Testis (tissue), 2 donors: ENCODE measurements at regions not wholly inside any gene's neighbourhood (a gene's known extent, or its start where the extent isn't known, plus 50 kb on each side); places are given as distances from the start of the nearest gene placed in this dataset.

Source experiments
- DNase-seq: peaks from one replicate; pipeline ENCODE4 v3.0.0-alpha.2; 2019
- H3K27ac ChIP-seq, 2 donors: fragments of 200-600 bp; sonication (generic); one replicate each; pipeline ENCODE4 v1.5.1; 2019
- H3K27me3 ChIP-seq: fragments of 200-600 bp; sonication (generic); one replicate; pipeline ENCODE4 v1.5.1; 2019
- H3K36me3 ChIP-seq: fragments of 200-600 bp; sonication (generic); one replicate; pipeline ENCODE4 v1.5.1; 2017; ENCODE audit warnings: low read depth; ENCODE audit errors: missing control alignments
- H3K4me1 ChIP-seq: fragments of 200-600 bp; sonication (generic); one replicate; pipeline ENCODE4 v1.5.1; 2019
- H3K4me3 ChIP-seq, 2 donors: fragments of 200-600 bp; sonication (generic); one replicate each; pipeline ENCODE4 v1.5.1; 2017 to 2019
- H3K9me3 ChIP-seq: fragments of 200-600 bp; sonication (generic); one replicate; pipeline ENCODE4 v1.5.1; 2017
- CTCF ChIP-seq, 3 experiments: fragments of 450-650 bp in 2 of 3; fragments of 200-600 bp in 1 of 3; sonication (generic) in 1 of 3; IDR thresholded peaks; one replicate each; pipeline ENCODE4 v1.5.1; 2016 to 2019; ENCODE audit warnings: antibody characterized with exemption in 3 of 3, mild to moderate bottlenecking in 2 of 3, moderate library complexity in 1 of 3
- POLR2A ChIP-seq: fragments of 450-650 bp; IDR thresholded peaks from one replicate; pipeline ENCODE4 v1.6.1; 2017; ENCODE audit warnings: antibody characterized with exemption, mild to moderate bottlenecking, moderate library complexity
- WGBS, 2 donors: methylation state at CpG; one replicate each; pipeline ENCODE4 v1.1.5; 2018; 5-methylcytosine and 5-hydroxymethylcytosine counted together
- intact Hi-C: fragments of 100-400 bp; cut with DNase I; formaldehyde crosslinking; loops from one replicate; pipeline ENCODE4 v1.15.1; 2023; ENCODE audit warnings: low total_unique reads

DNA sequence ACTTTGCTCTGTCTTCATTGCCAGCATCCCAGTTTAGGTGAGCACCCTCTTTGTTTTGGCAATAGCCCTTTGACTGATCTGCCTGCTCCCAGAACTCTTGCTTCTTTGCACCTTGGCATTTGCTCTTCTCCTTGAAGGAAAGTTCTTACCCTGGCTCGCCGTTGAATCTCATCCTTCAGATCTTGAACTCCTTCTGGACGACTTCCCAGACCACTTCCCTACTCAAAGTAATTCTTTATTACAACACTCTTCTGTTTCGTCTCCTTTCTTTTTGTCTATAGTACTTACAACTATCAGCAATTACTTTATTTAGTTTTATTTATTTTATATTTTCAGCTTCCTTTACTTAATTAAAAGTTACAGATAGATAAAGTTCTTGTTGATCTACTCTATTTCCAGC lies 1510.1 kb downstream of the MAT2B start:
- DNase-seq: no peak
- Histone ChIP-seq H3K27me3 (no peaks in the 10 kb centered on the region), H3K27ac (no peak overlapping the region), H3K4me1 (no peaks in the 10 kb centered on the region), H3K4me3 (no peak overlapping the region), H3K36me3 (no peaks in the 10 kb centered on the region), H3K9me3 (no peaks in the 10 kb centered on the region)
- intact Hi-C loops: no loop called here
- no peak for TF ChIP-seq POLR2A
- TF ChIP-seq CTCF (IDR thresholded peaks at IDR 0.05): no peak
- WGBS, 2 donors: 57 to 58% methylated on average over 4 of the region's 4 CpGs

DNA sequence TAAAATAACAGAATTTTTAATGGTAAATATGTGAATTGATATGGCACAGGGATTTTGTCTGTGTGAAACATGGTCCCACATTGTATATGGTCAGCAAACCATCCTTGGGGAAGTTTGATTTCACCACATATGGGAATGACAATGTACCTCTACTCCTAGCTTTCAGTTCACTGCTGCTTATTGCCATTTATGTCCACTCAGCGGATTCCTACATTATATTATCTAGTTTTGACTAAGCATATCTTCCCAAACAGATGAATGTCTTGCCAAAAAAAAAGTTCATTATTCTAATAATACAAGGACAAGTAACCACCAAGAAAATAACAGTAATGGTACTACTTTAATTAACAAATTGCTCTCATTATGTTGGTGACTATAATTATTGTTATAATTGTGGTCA lies 1521.6 kb downstream of the MAT2B start:
- no peak for TF ChIP-seq POLR2A
- no peak overlapping the region for H3K4me3 ChIP-seq
- no peaks in the 10 kb centered on the region for H3K27me3 ChIP-seq
- DNase-seq: no peak
- H3K27ac ChIP-seq: no peak overlapping the region
- intact Hi-C loops: no loop called here
- H3K4me1 ChIP-seq: no peaks in the 10 kb centered on the region
- no peaks in the 10 kb centered on the region for H3K9me3 ChIP-seq
- H3K36me3 ChIP-seq: no peaks in the 10 kb centered on the region
- 75 to 84% methylated on average over 1 of the region's 1 CpG for WGBS, 2 donors

DNA sequence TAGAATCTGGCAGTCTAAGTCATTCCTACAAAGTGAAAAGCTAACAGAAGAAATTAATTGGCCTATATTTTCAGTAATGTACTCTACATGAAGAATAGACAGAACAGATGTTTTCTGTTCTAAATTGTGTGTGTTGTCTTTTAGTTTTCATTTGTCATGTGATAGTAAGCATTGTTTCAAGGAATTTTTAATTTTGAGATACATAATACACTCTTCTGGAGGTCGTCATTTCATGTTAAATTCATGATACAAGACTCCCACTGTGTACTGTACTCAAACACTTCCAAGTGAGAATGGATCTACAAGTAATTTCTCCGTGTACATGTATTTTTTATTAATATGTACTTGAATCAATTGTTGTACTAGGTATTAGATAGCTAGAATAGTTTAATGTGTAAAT lies 1522.9 kb downstream of the MAT2B start:
- H3K4me3 ChIP-seq: no peak overlapping the region
- intact Hi-C loops: no loop called here
- WGBS, 2 donors: 58 to 60% methylated on average over 2 of the region's 2 CpGs
- TF ChIP-seq POLR2A (no peak), CTCF (IDR thresholded peaks at IDR 0.05) (no peak)
- H3K36me3 ChIP-seq: no peaks in the 10 kb centered on the region
- no peak for DNase-seq
- no peaks in the 10 kb centered on the region for H3K4me1 ChIP-seq
- no peaks in the 10 kb centered on the region for H3K27me3 ChIP-seq
- no peak overlapping the region for H3K27ac ChIP-seq
- no peaks in the 10 kb centered on the region for H3K9me3 ChIP-seq

GRCh38 chr5:165029099-165029870 lies 1523.9 kb downstream of the MAT2B start:
- Histone ChIP-seq H3K27me3 (no peaks in the 10 kb centered on the region), H3K4me1 (no peaks in the 10 kb centered on the region), H3K4me3 (no peak overlapping the region), H3K9me3 (no peaks in the 10 kb centered on the region), H3K36me3 (no peaks in the 10 kb centered on the region), H3K27ac (no peak overlapping the region)
- DNase-seq: peak; percentile 50
- WGBS, 2 donors: 84 to 89% methylated on average over 3 of the region's 3 CpGs
- TF ChIP-seq CTCF (IDR thresholded peaks at IDR 0.05) (peak in 2 of 3 experiments; percentile 16 to 19), POLR2A (no peak)
- intact Hi-C loops: no loop called here

GRCh38 chr5:165030971-165031370 lies 1525.6 kb downstream of the MAT2B start:
- H3K36me3 ChIP-seq: no peaks in the 10 kb centered on the region
- intact Hi-C loops: no loop called here
- WGBS, 2 donors: 74 to 85% methylated on average over 1 of the region's 1 CpG
- no peak overlapping the region for H3K27ac ChIP-seq
- DNase-seq: no peak
- no peak overlapping the region for H3K4me3 ChIP-seq
- H3K27me3 ChIP-seq: no peaks in the 10 kb centered on the region
- no peak for TF ChIP-seq CTCF (IDR thresholded peaks at IDR 0.05)
- no peak for TF ChIP-seq POLR2A
- H3K4me1 ChIP-seq: no peaks in the 10 kb centered on the region
- no peaks in the 10 kb centered on the region for H3K9me3 ChIP-seq
